ACHN (cell line): ENCODE measurements at regions not wholly inside any gene's neighbourhood (a gene's known extent, or its start where the extent isn't known, plus 50 kb on each side); places are given as distances from the start of the nearest gene placed in this dataset.
"Not testable (repeated sequence)": the region's sequence is repeated elsewhere in the genome, so short reads cannot be mapped to it uniquely, and the experiment has no call there.

Source experiments
- DNase-seq: peaks from one replicate; pipeline ENCODE4 v3.0.0-alpha.2; 2015
- in situ Hi-C: cut with HindIII; loops from 2 replicates; pipeline ENCODE4 v1.10.0; 2017; ENCODE audit warnings: low sequenced_read_pairs, low pct_ligation_motif_present, low pct_unique_long_range_greater_than_20kb

DNA sequence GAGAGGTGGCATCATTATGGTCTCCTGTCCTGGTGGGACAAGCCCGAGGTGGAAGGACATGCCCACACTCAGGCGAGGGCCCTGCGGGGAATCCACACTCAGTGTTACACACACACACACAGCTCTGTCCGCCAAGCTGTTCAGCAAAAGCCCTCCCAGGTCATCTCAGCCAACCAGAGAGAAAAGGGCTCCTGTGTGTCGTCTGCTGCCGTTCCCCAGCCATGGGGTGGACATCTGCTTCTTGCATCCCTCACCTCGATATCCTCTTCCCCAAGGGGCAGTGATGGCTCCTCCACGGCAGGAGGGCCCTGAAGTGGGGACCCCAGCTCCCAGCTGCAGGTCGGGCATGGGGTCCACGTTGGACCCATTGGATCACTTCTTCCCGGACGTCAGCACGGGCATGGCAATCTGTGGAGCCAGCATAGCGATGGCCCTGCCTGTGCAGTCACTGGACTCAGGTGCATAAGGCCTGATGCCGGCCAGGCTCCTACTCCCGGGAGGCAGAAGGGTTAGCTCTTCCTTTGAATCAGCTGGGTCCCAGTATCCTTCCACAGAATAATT lies 290.1 kb downstream of the C16orf95 start:
- in situ Hi-C loops: no loop called here
- DNase-seq: no peak

DNA sequence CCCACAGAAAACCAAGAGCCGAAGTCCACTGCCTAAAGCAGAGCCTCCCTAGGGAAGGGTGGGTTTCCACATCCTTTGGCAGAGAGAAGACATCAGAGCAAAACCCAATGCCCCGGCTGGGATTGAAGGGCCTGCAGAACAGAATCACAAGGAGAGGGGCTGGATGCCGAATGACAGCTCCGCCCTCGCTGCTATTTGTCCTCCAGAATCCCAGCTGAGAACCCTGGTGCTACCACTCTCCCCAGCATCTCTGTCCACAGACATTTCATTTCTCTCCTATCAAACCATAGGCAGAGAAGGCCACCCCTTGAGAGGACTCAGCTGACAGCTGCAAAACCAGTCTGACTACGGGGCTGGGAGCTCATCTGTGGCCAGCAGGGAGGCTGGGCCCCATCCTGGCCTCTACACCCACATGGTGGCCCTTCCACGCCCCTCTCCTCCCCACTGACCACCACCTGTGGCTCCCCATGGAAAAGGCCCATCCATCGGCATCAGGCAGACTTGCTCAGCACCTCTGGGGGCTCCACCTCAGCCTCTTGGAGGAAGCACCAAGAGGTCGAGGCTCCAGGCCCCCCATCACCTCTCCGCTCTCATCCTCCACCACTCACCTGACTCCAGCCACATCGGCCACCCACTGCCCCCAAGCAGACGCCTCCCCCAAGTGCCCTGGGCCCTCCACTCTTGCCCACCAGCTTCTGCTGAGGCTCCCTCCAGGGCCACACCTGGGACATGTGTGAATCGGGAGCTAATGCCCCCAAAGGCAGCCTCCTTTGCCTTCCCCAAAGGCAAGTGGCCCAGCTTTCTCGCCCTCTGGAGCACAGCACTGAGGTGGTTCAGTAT lies 288.5 kb downstream of the C16orf95 start:
- in situ Hi-C loops: no loop called here
- no peak for DNase-seq

DNA sequence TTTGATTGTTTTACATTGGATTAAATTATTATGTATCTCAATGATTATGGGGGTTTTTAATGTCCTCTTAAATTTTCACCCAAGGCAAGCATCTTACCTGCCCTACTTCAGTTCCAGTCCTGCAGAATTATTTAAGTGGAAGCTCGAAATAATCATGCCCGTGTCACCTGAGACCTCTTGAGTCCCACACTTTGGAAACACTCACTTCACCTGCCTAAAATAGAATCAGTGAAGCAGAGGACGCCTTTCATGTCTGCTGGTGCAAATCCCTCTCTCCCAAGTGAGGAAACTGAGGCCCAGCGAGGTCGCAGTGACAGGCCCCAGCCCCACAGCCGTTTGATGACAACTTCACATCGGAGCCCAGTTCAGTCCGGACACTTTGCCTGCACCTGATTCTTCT lies 284.6 kb downstream of the C16orf95 start:
- in situ Hi-C loops: no loop called here
- no peak for DNase-seq

DNA sequence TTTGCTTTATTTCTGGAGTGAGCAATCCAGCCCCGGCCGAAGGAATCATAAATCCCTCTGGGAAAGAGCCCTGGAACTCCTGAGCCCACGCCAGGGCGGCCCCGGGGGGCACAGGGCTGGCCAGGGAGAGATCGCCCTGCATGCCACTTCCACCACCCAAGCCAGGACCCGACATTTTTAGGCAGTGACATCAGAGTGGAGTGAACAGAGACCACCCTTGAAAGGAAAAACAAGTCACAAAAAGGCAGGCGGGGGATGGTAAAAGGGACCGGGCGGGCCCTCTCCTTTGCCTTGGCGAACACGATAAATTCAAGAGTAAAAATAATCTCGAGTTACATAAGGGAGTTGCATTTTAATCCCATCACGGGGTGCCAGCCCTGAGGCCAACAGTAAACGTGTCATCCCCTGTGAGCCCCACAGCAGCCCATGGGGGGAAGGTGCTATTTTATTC lies 284.1 kb downstream of the C16orf95 start:
- DNase-seq: no peak
- in situ Hi-C loops: no loop called here

DNA sequence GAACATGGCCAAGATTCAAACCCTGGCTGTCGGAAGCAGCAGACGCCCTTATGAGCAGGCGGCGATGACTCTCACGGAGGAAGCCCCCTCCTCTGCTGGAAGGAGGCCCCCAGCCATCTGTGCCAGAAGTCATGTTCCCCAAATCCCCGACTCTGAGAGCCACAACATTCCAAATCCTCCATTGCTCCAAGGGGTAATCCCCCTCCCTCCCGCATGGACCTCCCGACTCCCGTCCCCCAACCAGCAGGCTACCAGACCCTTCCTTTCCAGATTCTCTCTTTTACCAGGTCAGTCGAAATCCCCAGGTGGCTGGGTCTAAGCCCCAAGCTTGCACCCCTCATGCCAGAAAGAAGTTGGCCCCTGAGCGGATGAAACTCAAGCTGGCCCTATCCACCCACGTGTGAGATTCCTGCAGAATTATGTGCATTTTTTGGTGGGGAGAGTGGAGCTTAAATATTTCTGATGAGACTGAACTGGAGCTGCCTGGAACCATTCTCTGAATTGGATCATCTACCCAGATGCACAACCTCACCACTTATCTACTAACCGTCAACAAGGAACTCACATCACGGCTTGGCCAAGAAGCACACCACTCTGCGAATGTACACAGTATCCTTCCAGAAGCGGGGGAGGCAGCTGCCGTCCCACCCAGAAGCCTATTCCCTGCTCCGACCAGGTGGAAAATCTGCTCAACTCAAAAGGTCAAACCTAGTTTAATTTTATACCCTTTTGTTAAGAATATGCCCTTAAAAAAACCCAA lies 283.5 kb downstream of the C16orf95 start:
- DNase-seq: no peak
- in situ Hi-C loops: no loop called here

DNA sequence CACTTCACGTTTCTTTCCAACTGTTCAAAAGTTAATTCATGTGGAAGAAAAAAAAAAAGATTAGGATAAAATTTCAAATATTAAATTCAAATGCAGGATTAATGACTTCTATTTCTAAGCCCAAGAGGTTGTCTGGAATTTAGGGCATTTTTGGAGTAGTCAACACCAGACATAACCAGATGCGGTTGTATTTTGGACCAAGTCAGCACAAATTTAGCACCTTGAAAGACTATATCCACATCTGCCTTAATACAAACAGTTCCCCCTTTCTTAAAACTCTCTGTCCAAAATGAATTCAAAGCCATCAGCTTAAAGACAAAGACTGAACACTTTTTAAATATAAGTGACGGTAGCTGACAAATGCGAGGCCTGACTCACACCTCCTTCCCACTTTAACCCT lies 282.9 kb downstream of the C16orf95 start:
- no peak for DNase-seq
- in situ Hi-C loops: no loop called here

DNA sequence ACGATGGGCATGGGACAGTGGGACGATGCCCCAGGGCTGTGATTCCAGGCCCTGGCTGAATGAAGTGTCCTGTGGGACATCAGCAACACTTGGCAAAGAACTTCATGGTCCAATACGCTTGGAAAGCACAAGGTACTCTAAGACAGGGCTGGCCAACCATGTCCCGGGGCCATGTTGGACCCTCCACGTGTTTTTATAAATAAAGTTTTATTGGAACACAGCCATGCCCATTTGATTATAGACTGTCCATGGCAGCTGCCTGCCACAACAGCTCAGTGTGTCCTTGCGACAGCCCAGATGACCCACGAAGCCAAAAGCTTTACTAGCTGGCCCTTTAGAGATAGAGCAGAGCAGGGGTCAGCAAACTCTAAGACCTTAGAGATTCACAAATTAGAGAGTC lies 282.1 kb downstream of the C16orf95 start:
- in situ Hi-C loops: no loop called here
- no peak for DNase-seq

DNA sequence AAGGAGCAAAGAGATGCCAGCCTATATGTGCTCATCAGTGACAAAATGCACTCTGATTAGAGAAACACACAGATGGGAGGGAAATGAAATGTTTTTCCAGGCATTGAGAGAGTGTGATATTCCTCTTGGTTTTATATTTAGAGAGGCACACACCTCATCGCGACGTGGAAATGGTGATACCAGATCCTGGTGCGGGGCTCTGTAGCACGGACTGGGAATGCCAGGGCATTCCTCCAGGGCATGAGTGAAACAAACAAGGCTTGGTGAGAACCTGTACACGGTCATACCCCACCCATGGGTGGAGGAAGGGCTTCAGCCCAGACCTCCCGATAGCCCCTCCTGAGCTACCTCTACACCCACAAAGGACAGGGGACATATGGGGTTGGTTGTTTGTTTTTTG lies 280.2 kb downstream of the C16orf95 start:
- in situ Hi-C loops: no loop called here
- no peak for DNase-seq

DNA sequence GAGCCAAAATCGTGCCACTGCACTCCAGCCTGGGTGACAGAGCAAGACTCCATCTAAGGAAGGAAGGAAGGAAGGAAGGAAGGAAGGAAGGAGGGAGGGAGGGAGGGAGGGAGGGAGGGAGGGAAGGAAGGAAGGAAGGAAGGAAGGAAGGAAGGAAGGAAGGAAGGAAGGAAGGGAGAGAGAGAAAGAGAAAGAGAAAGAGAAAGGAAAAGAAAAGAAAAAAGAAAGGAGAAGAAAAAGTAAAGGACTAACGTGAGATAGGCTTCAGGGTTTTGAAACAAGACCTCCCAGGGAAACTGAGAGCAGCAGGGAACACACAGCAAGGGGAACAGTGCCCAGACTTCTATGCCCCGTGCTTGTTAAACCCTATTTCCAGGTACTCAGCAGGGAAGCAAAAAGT lies 278.7 kb downstream of the C16orf95 start:
- in situ Hi-C loops: not testable (repeated sequence)

DNA sequence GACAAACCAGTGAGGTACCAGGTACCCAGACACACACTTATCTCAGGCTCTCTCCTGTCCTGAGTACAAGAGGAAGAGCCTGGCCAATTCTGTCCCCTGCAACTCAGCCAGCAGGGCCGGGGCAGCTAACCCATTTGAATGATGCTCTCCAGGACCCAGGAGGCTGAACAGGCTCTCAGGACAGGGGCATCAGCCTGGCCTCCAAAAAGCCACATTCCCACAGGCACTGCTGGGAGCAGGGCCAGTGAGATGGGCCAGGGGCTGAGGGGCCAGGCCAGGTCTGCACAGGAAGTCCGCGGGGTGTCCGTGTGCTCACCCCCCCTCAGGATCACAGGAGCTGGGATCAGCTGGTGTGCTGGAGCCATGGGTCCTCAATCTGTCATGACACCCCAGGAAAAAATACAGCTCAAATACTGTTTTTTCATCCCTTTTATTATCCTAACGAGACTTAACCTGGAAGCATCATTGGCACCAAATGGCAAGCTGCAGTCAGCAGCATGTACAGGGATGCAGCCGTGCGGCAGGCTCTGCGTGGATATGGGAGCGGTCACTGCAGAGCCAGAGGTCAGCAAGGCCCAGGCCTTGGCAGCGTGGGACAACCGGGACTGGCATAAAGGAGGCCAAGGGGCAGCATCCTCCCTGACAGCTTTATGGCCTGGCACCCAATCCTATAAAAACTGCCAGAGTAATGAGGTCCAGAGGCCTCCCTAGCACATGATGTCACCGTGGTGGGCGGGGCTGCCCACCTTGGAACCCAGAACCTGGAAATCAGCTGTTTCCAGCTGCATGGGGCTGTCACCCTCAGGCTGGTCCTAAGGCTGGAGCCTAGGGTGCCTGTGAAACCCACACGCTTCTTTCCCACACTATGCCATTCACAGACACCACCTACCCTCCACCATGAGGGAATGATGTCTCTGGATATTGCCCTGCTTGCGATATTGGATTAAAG lies 276.7 kb downstream of the C16orf95 start:
- in situ Hi-C loops: no loop called here
- no peak for DNase-seq

More for the DNA sequence above, 278.7 kb downstream of the C16orf95 start:
- not testable (repeated sequence) for DNase-seq

DNA sequence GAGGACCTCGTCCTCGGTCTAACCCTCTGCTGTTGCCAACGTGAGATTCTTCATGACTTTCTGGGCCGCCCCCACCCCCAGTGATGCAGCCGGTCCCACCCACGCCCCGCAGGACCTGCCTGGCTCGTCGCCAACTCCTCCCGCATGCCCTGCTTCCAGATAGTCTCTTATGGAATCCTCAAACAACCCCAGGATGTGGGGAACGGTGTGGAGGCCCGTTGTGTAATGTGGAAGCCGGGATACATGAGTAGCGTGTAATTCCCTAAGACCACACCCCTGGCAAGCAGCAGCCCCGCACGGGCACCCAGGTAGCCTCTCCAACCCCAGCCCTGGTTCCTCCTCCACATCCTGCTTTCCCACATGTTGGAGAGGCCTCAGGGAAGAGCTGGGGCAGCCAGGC lies 275.9 kb downstream of the C16orf95 start:
- no peak for DNase-seq
- in situ Hi-C loops: no loop called here

DNA sequence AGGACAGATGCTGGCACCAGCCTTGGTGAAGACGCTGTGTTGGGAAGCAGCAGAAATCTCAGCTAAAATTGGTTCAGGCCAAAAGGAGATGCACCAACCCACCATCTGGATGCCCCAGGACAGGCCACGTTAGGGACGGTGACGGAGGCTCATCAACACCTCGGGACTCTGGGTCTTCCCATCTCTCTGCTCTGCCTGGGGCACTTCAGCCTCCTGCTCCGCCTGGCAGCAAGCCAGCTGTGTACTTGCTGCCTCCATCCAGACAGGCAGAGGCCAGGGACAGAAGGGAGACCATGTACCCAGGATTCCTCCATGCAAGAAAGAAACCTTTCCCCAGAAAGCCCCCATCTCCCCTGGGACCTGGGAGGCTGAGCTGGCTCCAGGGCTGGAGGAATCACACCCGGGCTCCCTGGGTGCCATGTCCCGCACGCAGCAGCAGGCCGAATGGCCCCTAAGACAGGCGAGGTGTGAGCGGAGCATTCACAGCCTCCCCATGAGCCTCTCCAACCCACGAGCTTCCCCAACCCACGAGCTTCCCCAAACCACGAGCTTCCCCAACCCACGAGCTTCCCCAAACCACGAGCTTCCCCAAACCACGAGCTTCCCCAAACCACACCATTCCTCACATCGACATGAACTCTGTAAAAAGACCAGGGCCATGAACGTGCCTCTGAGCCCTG lies 274.5 kb downstream of the C16orf95 start:
- DNase-seq: no peak
- in situ Hi-C loops: no loop called here

DNA sequence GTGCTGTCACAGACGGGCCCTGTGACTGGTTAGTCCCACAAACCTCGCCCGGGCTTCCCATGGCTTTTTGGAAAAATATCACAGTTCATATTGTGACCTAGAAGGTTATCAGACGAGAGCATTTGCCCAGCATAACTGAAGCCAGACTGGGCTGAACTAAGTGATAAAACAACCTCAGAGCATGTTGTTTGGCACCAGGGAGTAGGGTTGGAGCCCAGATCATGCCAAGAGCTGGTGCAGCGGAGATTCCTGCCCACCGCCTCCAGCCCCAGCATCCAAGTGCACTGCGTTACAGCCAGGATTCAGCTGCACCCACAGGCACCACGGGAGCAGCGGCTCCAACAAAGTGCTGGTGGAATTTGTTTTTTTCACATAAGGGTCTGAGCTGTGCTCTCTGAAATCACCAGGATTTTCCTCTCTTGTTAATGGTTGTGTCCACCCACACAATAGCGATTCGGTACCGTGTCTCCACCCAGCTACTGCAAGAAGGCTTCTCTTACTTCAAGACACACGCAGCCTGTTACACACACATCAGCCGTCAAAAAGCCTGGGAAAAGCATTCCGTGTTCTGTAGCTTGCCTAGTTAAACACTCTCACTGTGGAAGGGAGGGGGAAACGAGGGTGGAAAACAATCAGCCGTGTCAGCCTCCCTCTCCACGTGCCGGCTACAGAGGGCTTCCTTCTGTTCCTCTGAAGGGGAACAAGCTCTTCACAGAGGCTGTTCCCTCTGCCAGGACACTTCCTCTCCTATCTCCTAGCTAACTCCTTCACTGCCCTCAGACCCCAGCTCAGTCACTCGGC lies 273.8 kb downstream of the C16orf95 start:
- DNase-seq: no peak

DNA sequence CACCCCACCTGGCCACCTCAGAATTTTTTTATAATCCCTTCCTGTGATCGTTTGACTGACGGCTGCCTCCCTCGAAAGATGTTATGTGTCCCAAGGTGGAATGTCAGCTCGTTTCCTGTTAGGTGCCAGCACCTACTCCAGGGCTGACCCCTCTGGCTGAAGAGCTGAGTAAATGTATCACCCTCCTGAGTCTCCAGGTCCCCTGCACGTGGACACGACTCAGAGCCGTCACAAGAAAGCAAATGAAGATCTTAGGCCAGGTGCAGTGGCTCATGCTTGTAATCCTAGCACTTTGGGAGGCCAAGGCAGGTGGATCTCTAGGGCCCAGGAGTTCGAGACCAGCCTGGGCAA lies 273.2 kb downstream of the C16orf95 start:
- in situ Hi-C loops: no loop called here
- peak; percentile 14 for DNase-seq

More for the DNA sequence above, 273.8 kb downstream of the C16orf95 start:
- in situ Hi-C loops: no loop called here

DNA sequence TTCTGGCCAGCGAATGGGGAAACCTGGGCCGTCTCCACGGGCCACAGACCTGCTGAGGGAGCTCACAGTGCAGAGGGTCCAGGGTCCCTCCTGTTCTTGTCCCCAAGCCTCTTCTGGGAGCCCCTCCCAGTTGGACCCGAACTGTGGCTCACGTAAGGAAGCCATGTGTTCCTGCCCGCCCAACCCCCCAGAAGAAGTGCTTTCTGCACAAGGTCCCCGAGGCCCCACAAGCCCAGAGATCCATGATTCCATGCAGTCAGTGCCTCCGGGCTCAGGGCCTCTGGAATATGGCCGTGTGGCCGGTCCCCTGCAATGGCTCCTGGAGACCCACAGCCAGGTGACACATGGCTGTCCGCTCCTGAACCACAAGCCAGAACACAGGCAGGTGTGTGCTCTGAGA lies 272.4 kb downstream of the C16orf95 start:
- in situ Hi-C loops: no loop called here

DNA sequence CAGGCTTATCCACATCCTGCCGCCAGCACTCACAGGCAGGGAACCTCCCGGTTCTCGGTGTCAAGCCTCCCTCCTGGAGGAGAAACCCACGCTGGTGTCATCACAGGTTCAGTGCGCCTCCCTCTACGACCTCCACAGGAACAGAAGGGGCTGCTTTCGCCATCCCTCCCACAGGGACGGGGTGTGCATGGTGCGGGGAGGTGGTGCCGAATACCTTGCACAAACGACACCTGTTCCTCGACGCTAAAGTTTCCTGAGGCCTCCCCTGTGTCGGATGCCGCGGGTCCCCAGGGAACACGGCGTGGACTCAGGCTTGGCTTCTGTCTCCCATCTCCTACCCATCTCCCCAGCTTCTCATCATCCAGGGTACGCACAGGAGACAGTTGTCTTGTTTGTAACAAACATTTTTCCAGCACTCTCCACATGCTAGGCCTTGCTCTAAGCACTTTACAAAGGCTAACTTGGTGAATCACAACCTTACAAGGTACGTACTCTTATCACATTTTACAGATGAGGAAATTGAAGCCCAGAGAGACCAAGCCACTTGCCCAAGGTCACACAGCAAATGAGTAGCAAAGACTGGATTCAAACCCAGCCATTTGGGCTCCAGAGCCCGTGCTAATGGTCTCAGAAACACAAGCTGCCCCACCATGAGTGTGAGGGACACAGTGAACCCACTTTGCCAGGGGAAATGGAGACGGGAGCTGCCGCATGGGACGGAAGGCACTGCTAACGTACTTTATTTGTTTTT lies 271.6 kb downstream of the C16orf95 start:
- in situ Hi-C loops: no loop called here
- no peak for DNase-seq

More for the DNA sequence above, 272.4 kb downstream of the C16orf95 start:
- no peak for DNase-seq

DNA sequence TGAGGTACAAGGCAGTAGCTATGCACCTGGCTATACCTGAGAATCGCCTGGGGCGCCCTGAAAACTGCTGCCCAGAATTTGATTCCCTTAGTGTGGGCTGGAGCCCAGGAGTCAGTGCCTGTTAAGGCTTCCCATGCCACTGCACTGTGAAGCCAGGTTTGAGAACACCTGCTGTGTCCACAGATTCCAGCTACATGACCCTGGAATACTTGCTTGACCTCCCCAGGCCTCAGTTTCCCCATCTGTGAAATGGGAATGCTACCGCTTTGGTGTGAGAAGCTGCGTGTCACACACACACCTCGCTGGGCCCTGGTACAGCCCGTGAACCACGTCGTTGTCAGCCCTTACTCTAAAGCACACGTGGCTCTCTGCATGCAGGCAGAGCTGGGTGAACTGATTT lies 271.0 kb downstream of the C16orf95 start:
- in situ Hi-C loops: no loop called here
- no peak for DNase-seq
